HG03103 (cell line): ENCODE measurements at regions not wholly inside any gene's neighbourhood (a gene's known extent, or its start where the extent isn't known, plus 50 kb on each side); places are given as distances from the start of the nearest gene placed in this dataset.
"Not testable (repeated sequence)": the region's sequence is repeated elsewhere in the genome, so short reads cannot be mapped to it uniquely, and the experiment has no call there.

Source experiments
- ATAC-seq: cut with Tn5 transposase; IDR thresholded peaks from one replicate; pipeline ENCODE4 v1.9.1; 2021; ENCODE audit warnings: low read depth; ENCODE audit not compliant: unreplicated experiment

GRCh38 chr13:85610024-85610423 lies 189.2 kb downstream of the SLITRK6 start:
- ATAC-seq, result no peak

GRCh38 chr13:85608255-85608829 lies 190.9 kb downstream of the SLITRK6 start:
- no peak for ATAC-seq

GRCh38 chr13:85603735-85604134 lies 195.5 kb downstream of the SLITRK6 start:
- ATAC-seq, result no peak

- no peak for ATAC-seq
These were observed 197.7 kb downstream of the SLITRK6 start for GRCh38 chr13:85601526-85601925.

GRCh38 chr13:85597790-85598500 lies 201.3 kb downstream of the SLITRK6 start:
- ATAC-seq, result no peak

GRCh38 chr13:85592211-85592610 lies 207.0 kb downstream of the SLITRK6 start:
- no peak for ATAC-seq

GRCh38 chr13:85590231-85590931 lies 208.8 kb downstream of the SLITRK6 start:
- no peak for ATAC-seq

GRCh38 chr13:85589021-85589420 lies 210.2 kb downstream of the SLITRK6 start:
- no peak for ATAC-seq

GRCh38 chr13:85588359-85588758 lies 210.9 kb downstream of the SLITRK6 start:
- no peak for ATAC-seq

- ATAC-seq, result no peak
These were observed 212.4 kb downstream of the SLITRK6 start for GRCh38 chr13:85586856-85587255.

- no peak for ATAC-seq
These were observed 212.8 kb downstream of the SLITRK6 start for GRCh38 chr13:85586422-85586831.

- no peak for ATAC-seq
These were observed 216.3 kb downstream of the SLITRK6 start for GRCh38 chr13:85582890-85583289.

- no peak for ATAC-seq
These were observed 224.1 kb downstream of the SLITRK6 start for GRCh38 chr13:85575110-85575509.

GRCh38 chr13:85567909-85568308 lies 231.3 kb downstream of the SLITRK6 start:
- ATAC-seq, result no peak

GRCh38 chr13:85565652-85566051 lies 233.6 kb downstream of the SLITRK6 start:
- ATAC-seq, result no peak

- no peak for ATAC-seq
These were observed 234.6 kb downstream of the SLITRK6 start for GRCh38 chr13:85564598-85564997.

GRCh38 chr13:85562282-85562681 lies 236.9 kb downstream of the SLITRK6 start:
- no peak for ATAC-seq

GRCh38 chr13:85557691-85558467 lies 241.3 kb downstream of the SLITRK6 start:
- ATAC-seq, result no peak

- no peak for ATAC-seq
These were observed 248.2 kb downstream of the SLITRK6 start for GRCh38 chr13:85551012-85551411.

- ATAC-seq, result no peak
These were observed 249.4 kb downstream of the SLITRK6 start for GRCh38 chr13:85549819-85550218.

- not testable (repeated sequence) for ATAC-seq
These were observed 250.4 kb downstream of the SLITRK6 start for GRCh38 chr13:85548845-85549244.
